GM03348 (cell line): ENCODE measurements at regions not wholly inside any gene's neighbourhood (a gene's known extent, or its start where the extent isn't known, plus 50 kb on each side); places are given as distances from the start of the nearest gene placed in this dataset.

Experiments
- DNase-seq: peaks from one replicate; pipeline ENCODE4 v3.0.0; 2012; ENCODE audit warnings: low spot score

DNA sequence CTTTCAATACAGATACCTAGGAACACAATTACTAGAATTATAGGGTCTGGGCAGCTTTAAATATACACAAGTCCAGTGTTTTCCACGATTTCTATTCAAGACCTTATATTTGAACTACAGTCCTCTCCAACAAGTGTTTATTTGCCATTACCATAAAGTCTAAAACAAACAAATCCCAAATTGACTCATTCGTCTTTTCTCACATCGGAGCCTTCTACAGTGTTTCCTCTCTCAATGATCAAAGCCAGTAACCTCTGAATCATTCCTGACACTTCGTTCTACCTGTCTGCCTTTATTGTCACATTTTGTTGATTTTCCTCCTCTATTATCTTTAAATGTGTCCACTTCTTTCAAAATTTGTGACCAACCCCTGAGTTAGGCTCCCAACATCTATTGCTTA, 1356.5 kb upstream of the SLC10A2 start:
- no peak for DNase-seq

DNA sequence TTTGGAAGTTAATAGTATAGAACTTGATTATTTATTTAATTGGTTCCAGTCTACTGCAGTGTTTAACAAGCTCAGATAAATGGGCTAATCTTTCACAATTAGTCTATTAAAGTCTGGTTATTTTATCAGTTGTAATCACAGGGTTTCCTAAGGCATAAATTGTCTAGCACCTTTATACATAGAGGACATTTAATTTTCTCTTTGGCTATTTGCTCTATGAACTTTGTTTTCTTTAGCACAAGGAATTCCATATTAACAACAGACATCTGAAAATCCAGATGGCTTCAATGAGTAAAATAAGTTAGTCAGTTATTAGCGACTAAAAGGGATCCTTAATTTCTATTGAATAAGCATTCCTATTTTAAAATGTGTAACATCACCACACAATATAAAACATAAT, 1350.8 kb upstream of the SLC10A2 start:
- DNase-seq, result no peak

DNA sequence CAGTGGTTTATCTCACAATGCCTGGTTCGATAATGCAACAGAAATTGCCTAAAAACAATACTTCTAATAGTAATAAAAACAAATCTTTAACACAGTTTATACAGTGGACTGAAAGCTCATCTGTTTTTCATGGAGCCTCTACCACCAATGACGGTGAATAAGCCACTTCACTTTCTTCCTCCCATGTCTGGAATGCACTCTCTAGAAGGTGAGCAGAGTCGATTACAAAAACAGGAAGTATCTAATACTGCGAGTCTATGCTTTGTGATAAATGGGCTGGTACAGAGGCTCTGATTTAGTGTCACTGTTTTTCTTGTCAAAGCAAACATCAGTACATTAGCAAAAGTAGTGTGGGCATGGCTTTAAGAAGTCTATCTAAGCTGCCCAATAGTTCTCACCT, 1348.6 kb upstream of the SLC10A2 start:
- DNase-seq, result no peak

DNA sequence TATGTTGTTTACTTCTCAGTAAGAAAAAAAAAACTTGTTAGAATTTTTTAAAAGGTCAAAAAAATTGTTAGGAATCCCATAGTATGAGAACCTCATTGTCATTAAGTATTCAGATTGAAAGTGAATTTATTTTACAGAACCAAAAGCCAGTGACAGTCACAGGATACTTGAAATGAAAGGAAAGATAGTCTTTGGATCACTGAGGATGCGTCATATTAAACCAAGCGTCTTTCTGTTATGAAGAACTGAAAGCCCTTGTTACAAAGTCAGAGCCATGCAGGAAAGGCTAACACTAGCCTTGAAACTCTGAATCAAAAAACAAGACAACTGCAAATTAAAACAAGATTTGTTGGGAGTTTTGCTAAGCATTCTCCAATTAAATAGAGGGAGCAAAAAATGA, 1348.0 kb upstream of the SLC10A2 start:
- DNase-seq, result no peak

DNA sequence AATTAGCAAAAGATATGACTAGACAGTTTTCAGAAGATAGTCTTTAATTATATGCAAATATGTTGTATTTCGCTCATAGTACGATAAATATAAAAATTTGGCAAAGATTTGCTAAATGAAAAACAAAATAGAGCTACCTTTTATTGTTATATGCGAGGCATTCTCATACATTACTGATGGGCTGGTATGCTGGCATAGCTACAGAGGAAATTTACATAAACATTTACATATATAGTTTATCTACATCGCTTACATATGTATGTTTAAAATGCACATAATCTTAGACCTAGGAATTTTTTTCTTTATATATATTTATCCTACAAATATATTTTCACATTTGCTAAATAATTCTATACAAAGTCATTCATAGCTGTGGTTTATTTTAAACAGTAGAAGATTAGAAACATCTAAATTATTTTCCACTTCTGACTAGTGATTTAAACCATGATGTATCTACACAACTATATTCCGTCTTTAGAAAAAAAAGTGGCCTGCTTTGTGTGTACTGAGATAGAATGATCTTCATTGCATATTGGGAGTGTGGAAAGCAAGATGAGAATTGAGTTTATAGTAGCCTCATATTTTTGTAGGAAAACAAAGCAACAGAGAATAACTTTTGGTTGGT, 1345.0 kb upstream of the SLC10A2 start:
- DNase-seq, result no peak

DNA sequence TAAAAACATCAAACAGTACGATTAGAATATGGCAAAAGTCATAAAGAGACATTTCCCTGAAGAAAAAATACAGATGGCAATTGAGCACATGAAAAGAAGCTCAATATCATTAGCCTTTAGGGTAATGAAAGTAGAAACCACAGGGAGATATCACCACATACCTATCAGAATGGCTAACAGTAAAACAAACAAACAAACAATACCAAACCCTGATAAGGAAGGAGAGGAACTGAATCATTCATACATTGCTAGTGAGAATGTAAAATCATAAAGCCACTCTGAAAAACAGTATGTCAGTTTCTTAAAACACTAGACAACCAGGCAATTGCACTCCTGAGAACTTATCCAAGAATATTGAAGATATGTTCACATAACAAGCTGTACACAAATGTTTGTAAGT, 1342.5 kb upstream of the SLC10A2 start:
- no peak for DNase-seq

DNA sequence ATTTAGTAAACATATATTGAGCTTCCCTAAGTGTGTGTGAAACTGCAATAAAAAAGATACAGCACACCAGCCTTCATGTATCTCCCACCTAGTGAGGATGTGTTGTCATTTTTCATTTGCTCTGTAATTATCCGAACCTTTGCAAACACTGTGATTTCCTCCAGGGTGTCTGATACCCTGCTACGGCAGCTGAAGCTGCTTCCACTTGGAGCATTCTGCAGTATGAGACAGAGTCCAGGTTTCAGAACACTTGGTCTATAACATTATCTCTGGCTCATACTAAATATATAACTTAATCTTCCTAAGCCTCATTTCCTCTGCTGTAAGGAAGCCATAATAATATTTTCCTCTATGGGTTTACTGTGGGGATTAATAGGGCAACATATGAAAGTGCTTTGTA, 1338.1 kb upstream of the SLC10A2 start:
- no peak for DNase-seq

DNA sequence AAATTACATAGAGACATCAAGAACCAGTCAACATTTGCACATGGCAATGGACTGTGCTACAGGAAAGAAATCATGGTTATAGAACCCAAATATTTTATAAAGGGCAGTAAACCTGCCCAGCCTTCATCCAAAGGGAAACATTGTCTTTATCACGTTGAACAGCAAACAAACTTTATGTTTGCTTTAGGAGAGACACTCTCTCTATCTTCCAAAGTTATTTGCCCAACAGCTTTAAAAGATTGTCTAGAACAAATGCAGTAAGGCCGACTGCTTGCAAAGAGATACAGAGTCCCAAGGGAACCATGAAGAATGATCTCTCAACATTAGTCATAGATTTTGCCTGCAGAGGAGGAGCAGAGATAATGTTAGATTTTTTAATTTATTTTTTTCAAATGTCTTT, 1323.5 kb upstream of the SLC10A2 start:
- DNase-seq, result no peak

DNA sequence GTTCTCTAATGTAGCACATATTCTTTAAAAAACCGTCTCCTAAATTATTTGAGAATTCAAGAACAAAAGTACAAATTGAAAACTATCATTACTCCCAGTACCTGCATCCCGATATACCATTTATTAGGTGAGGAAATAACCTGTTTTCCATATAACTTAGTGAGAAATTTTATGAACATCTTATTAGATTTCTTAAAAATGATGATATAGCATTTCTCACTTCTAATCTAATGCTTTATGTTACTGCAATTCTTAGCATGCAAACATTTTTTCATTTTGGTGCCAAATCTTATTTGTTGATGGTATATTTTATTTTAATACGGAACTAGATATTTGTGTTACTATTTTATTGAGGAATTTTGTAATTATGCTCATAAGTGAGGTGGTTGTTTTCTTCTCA, 1321.3 kb upstream of the SLC10A2 start:
- no peak for DNase-seq

DNA sequence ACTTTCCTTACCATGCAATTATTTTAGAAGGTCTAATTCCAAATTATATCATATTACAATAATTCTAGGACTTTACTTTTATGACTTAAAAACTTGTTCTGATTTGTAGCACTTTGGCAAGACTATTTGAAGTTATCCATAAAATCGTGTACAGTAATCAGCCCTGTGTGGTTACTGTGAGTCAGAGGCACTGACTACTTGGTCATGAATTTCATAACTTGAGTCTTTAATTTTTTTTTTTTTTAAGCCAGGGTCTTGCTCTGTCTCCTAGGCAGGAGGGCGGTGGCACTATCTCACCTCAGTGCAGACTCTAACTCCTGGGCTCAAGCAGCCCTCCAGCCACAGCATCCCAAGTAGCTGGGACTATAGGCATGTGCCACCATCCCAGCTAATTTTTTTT, 1319.2 kb upstream of the SLC10A2 start:
- DNase-seq, result no peak

DNA sequence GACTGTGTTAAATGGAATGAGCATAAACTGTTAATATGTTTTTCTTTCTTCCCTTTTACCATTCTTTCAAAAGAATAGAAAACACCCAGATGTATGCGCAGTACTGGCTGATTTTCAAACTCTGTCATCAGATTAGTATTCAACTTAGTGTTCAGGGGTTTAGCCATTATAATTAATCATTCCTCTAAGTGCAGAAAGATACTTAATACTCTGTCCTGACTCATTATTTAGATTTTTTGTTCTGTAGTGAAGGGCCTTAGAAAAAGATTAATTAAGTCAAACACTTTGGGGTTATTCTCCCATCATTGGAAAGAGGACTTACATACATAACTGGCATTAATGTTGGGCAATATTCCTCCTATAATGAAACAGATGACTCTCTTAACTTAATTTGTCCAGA, 1316.7 kb upstream of the SLC10A2 start:
- no peak for DNase-seq

DNA sequence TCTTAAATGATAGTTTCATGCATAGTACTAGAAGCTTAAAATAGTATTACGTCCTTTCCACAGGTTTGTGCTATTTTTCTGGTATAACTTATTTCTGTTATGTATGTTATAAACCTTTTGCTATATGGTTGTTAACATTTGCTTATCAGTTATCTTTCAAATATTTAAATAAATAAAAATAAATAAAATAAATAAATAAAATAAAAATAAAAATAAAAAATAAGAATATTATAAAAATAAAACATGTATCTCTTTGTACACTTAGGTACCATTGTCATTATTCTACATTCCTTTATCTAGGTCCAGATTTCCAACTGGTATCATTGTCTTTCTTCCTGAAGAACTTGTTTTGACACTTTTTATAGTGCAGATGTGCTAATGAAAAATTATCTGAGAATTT, 1310.4 kb upstream of the SLC10A2 start:
- DNase-seq, result no peak

DNA sequence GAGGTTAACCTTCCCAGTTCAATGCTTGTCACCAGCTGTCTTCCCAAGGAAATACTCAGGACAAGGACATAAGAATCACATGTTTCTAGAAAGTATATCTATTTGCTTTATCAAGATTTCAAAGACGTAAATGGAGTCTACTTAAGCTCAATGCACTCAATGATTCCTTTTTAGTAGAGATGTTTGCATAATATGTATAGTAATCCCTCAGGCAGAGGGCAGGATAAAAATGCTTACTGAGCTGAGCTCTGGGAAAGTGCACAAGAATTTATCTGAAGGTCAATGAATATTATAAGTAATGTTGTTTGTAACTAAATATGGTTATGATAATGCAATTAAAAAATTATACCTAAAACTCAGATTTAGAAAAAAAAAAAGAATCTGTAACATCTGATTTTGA, 1309.4 kb upstream of the SLC10A2 start:
- no peak for DNase-seq

DNA sequence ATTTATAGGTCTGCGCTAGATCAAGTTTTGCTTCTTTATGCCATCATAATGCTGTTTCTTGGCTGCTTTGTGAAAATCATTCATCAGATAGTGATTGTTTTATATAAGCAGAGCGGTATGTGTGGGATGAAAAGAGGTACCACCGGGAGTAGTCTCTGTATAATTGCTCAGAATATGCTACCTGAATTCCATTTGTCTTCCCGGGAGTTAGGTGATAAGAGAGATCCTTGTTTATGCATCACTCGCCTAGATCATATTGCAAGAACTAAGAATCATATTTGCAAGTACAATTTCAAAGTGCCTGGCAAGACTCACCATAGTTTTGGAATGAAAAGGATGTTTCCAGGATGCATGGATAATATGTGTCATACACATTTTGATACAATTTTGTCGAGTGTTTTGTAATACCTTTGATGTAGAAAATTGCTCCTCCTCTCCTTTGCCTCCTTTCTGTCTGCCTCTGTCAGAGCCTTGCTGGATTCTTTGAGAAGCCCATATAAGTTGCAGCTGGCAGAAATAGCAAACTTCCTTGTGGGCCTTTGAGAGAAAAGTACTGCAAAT, 1306.0 kb upstream of the SLC10A2 start:
- no peak for DNase-seq

DNA sequence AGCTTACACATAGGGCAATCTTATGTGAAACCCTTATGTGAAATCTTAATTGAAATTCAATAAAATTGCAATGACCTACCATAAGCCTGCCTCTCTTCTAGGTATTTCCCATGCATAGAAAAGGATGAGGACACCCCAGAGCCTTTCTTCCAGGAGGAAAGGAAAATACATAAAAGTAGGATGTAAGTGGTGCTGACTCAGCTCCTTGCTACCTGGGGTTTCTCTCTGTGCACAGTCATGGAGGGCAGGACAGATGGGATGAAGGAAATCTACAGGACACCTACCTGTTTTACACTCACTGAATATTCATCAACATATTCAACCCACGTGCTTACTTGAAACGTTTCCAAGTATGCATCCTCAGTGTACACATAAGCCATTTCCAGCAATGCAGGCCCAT, 1299.2 kb upstream of the SLC10A2 start:
- DNase-seq, result no peak

DNA sequence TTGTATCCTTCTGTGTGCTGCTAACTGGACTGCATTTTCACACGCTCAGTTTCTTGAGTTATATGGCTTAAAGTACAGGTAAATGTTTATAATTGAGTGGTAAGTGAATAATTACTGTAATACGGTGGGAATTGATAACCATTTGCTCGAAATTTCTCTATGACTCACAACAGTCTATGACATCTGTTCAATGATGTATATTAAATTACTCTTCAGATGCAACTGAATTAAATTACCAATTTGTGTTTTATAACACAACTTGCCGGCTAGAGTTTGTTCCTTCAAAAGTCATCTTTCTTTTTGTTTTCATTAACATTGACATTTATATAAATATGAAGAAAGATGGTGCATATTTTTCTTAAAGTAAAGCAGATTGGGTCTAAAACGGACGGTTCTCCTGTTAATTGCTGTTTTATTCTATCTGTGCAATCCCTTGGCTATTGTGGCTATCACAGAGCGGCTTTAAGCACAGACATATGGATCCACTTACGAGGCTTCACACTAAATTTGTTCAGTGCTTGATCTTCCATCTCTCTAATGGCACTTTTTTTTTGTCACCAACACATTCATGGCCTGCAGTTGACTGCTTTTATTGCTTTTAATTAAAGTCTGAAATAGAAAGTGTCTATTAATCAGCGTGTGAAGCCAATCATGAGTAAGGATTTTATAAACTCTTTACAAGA, 1291.6 kb upstream of the SLC10A2 start:
- no peak for DNase-seq

DNA sequence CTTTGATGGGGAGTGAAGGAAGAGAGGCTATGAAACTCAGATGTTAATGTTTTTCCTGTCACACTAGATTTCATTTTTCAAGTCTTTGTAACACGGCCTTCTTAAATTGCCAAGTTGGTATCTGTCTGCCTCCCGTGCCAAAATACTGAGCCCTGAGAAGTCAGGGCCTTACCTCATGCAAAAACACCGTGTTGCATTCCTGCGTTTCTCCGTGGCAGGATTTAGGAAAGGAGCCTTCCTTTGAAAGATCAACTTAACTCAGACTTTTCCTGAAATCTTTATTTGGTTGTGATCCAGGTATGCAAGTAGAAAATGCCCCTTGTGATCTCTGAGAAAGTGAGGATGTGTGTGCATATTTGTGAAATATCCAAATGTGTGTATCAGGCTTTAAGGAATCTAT, 1291.0 kb upstream of the SLC10A2 start:
- no peak for DNase-seq

DNA sequence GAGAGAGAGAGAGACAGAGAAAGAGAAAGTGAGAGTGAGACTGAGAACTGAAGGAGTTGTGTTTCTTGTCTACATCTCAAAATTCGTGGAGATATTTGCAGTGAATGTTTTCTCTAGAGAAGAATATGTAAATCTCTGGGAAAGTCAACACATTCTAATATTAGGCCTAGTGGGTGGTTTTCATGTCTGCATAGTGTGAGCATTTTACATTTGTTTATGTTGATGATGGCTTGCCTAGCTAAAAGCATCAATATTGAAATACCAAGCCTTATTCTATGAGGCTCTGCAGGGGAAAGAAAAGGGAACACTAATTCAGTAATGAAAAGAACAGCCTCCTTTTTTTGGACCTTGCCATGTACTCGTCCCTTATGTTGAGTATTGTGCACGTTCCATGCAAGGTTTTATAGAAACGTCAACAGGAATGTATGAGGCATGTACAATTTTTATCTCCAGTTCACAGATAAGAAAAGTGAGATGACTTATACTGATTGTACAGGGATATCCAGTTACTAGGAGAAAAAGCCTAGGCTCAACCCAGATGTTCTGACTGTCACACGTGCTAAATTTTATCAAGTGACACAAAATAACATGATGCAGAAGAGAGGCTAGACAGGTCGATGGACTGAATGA, 1288.9 kb upstream of the SLC10A2 start:
- no peak for DNase-seq

DNA sequence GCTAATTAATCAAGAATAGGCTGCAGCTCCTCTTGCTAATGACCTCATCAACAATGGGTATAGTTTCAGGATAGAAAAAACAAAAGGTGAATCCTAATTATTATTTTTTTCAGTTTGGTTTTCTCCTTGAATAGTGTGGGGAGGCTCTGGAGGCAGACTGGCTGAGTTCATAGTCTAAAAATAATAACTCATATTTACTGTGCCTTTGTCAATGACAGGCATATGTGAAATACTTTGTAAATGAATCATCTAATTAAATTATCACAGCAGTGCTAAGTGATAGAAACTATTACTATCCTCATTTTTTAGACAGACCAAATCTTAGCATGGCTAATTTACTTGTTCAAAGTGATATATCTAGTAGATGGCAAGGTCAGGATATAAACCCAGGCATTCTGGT, 1261.0 kb upstream of the SLC10A2 start:
- DNase-seq, result no peak

DNA sequence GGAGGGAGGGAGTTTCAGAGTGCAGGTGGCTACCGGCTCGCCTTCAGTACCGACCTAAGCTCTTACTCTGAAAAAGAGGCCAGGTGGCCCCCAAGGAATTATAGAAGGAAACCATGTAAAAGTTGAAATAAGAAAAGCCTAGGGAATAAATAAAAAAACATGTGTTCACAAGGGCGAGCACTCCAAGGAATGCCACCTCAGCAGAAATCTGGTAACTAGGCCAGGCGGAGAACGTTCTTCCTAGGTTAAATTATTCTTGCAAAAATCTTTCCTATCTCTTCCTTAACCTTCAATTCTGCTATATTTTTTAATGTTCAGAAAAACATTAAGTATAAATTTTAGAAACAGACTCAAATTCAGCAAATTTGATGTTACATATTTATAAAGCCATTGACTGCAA, 1260.3 kb upstream of the SLC10A2 start:
- DNase-seq, result no peak

DNA sequence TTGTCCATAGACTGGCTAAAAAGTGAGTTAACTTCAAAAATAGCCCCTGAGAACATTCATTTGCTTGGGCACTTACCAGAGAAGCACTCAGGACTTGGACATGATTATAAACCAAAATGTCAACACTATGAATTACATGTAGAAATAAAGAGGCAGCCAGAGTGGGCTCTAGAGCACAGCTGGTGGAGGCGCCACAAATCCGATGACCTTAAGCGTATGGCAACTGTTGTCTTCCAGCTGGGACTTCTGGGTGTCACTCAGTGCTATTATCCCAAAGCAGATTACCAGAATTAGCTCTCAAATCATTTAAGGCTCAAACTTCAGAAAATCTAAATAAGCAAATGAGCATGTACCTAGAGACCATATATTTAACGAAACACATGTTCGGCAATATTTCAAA, 1255.5 kb upstream of the SLC10A2 start:
- no peak for DNase-seq

DNA sequence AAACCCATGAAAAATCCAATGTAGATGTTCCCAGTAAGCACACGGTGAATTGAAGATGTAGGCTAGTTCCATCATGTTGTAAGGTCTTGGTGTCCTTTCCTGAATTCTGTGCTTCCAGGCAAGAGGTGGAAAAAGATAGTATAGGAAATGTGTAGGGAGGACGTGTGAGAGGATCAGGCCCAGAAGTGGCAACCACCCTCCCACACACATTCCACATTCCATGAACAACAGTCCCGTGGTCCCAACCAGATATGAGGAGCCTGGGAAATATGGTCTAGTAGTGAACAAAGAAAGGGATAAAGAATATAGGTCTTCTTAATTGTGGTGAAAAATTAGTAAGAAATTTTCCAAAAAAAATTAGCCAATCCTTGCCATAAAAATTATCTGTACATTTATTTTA, 1254.2 kb upstream of the SLC10A2 start:
- no peak for DNase-seq

DNA sequence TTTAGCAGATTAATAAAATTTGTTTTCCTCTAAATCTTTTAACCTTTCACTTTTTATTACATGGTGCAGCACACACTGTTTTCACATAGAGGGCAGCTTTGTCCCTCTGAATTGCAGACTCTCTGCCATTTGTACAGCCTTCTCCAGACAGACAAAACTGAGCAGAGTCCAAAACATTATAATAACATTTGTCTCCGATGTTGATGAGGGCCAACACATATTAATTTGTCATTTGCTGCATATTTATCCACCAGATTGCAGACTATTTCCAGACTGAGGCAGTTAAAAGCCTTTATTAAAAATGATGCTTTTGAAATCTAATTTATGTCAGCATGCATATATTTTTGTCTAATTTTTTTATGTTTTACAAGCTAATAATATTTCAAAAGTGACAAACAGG, 1251.9 kb upstream of the SLC10A2 start:
- no peak for DNase-seq

DNA sequence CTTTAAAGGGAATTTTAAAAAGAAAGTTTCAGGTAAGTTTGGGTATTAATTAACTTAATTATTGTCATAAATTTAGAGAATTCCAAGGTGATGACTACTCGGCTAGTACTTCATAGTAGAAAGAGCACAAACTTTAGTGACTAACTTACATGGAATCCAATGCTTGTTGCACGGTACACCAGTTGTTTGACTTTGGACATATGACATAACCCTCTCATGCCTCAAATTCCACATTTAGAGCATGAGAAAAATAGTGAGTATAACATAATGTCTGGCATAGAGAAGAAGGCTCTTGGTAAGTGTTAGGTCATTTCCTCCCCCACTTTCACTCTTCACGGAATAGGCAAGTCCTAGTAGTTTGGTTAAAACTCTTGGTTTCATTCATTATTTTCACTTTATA, 1249.4 kb upstream of the SLC10A2 start:
- DNase-seq, result no peak
